Endothelial cell of umbilical vein (primary cell): ENCODE measurements at regions not wholly inside any gene's neighbourhood (a gene's known extent, or its start where the extent isn't known, plus 50 kb on each side); places are given as distances from the start of the nearest gene placed in this dataset.

Experiments
- CTCF ChIP-seq, 2 donors: IDR thresholded peaks; 1 replicate in 1 of 2; 2 replicates in 1 of 2; pipeline ENCODE4 v1.5.1; 2011; ENCODE audit warnings: low read length in 2 of 2, mild to moderate bottlenecking in 2 of 2, moderate library complexity in 2 of 2, control low read depth in 1 of 2, inconsistent platforms in 1 of 2, low read depth in 1 of 2; ENCODE audit not compliant: insufficient read depth in 1 of 2; ENCODE audit errors: extremely low read depth in 1 of 2
- JUN ChIP-seq: IDR thresholded peaks from 2 replicates; pipeline ENCODE4 v1.6.1; 2011; ENCODE audit warnings: borderline replicate concordance, low read depth; ENCODE audit not compliant: insufficient read length, insufficient read depth
- POLR2A ChIP-seq: IDR thresholded peaks from 2 replicates; pipeline ENCODE4 v1.6.1; 2012; ENCODE audit warnings: low read depth, mild to moderate bottlenecking, control low read depth, low read length
- POLR2AphosphoS5 ChIP-seq: IDR thresholded peaks from 2 replicates; pipeline ENCODE4 v1.6.1; 2012; ENCODE audit warnings: low read depth, mild to moderate bottlenecking, control low read depth, low read length, moderate library complexity; ENCODE audit not compliant: insufficient read depth

- TF ChIP-seq CTCF (IDR thresholded peaks at IDR 0.05; ENCODE audit: extremely low read depth in 1 of 2, insufficient read depth in 1 of 2, low read depth in 1 of 2, low read length in 2 of 2) (no peak), POLR2AphosphoS5 (no peak), JUN (no peak), POLR2A (no peak)
These were observed 62.3 kb upstream of the MAP4K3 start for GRCh38 chr2:39499336-39499735.
